HUES6 (cell line): ENCODE measurements at regions not wholly inside any gene's neighbourhood (a gene's known extent, or its start where the extent isn't known, plus 50 kb on each side); places are given as distances from the start of the nearest gene placed in this dataset.

Experiments used
- H3K27ac ChIP-seq: 2 replicates; pipeline ENCODE4 v1.7.0; 2013; ENCODE audit warnings: low read depth, mild to moderate bottlenecking, low read length, inconsistent platforms
- H3K27me3 ChIP-seq: 2 replicates; pipeline ENCODE4 v1.6.1; 2013; ENCODE audit warnings: low read length; ENCODE audit not compliant: control insufficient read depth, insufficient read depth
- H3K36me3 ChIP-seq: 2 replicates; pipeline ENCODE4 v1.6.1; 2013; ENCODE audit warnings: low read length; ENCODE audit not compliant: control insufficient read depth, insufficient read depth
- H3K4me1 ChIP-seq: 2 replicates; pipeline ENCODE4 v1.6.1; 2013; ENCODE audit warnings: low read length; ENCODE audit not compliant: control insufficient read depth, insufficient read depth
- H3K4me3 ChIP-seq: 2 replicates; pipeline ENCODE4 v1.5.1; 2013; ENCODE audit warnings: low read depth, low read length
- H3K9ac ChIP-seq: one replicate; pipeline ENCODE4 v1.6.1; 2013; ENCODE audit warnings: mild to moderate bottlenecking, low read length
- H3K9me3 ChIP-seq: 2 replicates; pipeline ENCODE4 v1.6.1; 2013; ENCODE audit warnings: low read depth, low read length; ENCODE audit not compliant: control insufficient read depth, insufficient read depth

DNA sequence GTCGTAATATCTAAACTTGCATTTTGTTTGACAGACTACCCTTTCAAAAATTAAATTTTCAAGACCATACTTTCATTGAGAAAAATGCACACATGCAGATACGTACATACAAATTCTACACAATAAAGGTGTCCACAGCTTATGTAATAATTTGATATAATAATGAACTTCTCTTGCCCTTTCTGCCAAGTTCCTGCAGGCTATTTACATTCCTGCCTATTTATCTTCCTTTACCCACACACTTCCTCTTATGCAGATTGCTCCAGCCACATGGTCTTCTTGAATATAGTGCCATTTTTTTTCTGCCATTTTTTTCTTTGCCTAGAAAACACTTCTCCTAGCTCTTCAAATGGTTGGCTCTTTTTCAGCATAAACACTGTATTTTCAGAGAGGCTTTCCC is 826.9 kb upstream of the CDH8 start:
- Histone ChIP-seq H3K36me3 (no peaks in the 10 kb centered on the region), H3K4me3 (no peak overlapping the region), H3K9me3 (no peaks in the 10 kb centered on the region; the same call in 1 of the 2 replicates), H3K4me1 (no peaks in the 10 kb centered on the region), H3K27ac (no peak overlapping the region), H3K9ac (no peak overlapping the region), H3K27me3 (no peaks in the 10 kb centered on the region)

DNA sequence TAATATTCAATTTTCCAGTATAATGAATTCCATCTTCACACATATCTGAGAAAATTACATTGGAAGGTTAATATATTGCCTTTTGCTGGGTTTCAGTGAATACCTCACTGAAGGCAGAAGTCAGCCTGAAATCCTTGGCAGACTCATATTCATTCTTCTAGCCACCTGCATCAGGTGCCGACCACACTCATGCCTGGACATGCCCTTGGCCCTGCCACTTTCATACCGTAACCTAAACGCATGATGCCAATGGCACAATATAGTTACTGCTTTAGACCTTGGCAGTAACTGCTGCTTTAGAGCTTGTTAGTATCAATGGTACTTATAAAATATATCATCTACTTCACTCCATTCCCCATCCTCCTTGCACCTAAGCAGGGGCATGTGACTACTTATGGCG is 817.6 kb upstream of the CDH8 start:
- Histone ChIP-seq H3K4me3 (no peak overlapping the region), H3K4me1 (no peaks in the 10 kb centered on the region), H3K9ac (no peak overlapping the region), H3K27me3 (no peaks in the 10 kb centered on the region), H3K27ac (no peak overlapping the region), H3K9me3 (no peaks in the 10 kb centered on the region), H3K36me3 (no peaks in the 10 kb centered on the region)

DNA sequence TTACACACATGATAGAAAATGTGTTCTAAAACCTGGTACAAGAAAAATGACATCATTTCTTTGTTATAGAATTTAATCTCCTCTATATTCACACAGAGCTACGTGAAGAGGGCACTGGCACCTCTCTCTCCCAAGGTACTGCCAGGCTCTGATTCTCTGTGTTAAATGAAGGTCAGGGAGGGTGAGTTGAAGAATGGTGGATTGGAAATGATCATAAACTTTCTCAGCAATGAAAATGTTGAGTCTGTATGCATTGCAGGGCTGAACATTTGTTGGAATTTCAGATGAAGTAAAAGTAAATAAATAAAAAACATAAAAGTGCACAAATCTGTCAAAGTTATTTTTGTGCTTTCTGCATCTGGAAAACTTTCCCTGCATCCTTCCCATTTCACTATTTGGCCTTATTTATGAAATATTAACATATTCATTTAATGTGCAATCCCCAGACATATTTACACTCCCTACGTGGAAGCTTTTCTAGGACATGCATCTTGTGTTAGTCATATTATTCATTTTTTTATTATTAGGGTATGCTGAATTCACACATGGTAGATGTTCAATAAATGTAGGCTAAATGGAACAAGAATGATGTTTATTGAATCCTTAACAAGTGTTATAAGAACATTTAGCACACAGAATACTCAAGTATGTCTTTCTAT is 810.3 kb upstream of the CDH8 start:
- Histone ChIP-seq H3K4me1 (no peaks in the 10 kb centered on the region), H3K27ac (no peak overlapping the region)

DNA sequence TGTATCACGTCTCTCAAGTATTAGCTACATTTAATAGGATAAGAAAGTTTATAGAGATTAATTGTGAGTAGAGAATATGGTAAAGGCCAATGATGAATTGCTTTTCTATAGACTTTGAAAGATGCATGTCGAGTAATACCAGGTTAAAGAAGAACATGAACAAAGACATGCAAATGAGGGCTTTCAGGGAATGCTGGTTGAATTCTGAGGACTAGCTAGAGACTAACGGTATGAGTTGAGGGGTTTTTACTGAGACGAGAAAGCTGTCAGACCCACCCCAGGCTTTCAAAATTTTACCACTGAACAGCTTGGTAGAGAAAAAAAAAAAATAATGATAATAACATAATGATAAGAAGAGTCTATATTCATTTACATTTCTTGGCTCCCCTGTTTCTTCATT is 796.0 kb upstream of the CDH8 start:
- peaks cover 11% of the 10 kb centered on the region for H3K4me1 ChIP-seq
- H3K27me3 ChIP-seq: no peaks in the 10 kb centered on the region
- no peak overlapping the region for H3K9ac ChIP-seq
- no peak overlapping the region for H3K4me3 ChIP-seq
- no peak overlapping the region for H3K27ac ChIP-seq
- no peaks in the 10 kb centered on the region for H3K9me3 ChIP-seq
- H3K36me3 ChIP-seq: no peaks in the 10 kb centered on the region

More for the DNA sequence above, 810.3 kb upstream of the CDH8 start:
- H3K4me3 ChIP-seq: no peak overlapping the region
- no peaks in the 10 kb centered on the region for H3K36me3 ChIP-seq
- H3K9ac ChIP-seq: no peak overlapping the region
- no peaks in the 10 kb centered on the region for H3K27me3 ChIP-seq
- no peaks in the 10 kb centered on the region for H3K9me3 ChIP-seq

DNA sequence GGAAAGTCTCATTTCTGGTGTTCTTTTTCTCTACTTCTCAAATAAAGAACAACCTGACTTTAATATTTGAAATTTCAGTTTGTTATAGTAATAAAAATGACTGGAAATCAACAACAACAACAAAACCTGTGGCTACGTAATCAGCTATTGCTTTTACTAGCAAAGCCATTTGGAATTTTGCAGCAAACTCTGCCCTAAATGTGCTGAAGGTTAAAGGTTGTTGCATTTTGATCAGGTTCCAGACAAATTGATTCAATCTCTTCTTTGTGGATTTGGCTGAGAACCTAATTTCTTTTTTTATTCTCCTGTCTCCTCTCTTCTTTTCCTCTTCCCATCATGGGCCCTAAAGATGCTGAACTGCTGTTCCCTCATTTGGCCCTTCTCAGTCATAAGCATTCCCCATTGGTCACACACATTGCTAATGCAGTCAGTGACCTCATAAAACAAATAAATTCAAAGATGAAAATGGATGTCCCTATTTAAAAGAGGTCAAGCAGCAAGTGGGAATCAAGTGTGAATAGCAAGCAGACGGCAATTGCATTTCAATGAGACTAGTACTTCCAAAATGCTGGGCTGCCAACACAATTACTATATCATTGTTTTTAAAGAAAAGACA is 795.1 kb upstream of the CDH8 start:
- Histone ChIP-seq H3K9me3 (no peaks in the 10 kb centered on the region), H3K4me3 (no peak overlapping the region), H3K36me3 (no peaks in the 10 kb centered on the region), H3K27ac (no peak overlapping the region), H3K9ac (no peak overlapping the region), H3K27me3 (no peaks in the 10 kb centered on the region), H3K4me1 (peaks cover 11% of the 10 kb centered on the region)

DNA sequence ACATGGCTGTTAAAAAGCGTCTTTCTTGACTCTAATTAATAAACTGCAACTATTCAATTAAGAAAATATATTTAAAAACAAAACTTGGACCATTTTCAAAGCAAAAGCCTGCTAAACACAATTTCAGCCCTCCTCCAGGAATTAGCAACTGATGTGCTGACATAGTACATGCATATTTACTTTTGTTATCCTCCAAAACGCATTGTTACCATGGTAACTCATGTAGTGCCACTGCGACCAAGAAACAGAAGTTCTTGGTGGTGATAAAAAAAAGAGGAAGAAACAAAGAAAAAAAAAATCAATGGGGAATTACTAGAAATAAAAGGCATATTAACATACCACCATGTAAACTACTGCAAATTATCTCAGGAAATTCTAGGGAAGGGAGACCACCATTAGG is 793.4 kb upstream of the CDH8 start:
- H3K9me3 ChIP-seq: no peaks in the 10 kb centered on the region
- H3K4me3 ChIP-seq: no peak overlapping the region
- H3K4me1 ChIP-seq: peaks cover 11% of the 10 kb centered on the region
- no peaks in the 10 kb centered on the region for H3K36me3 ChIP-seq
- no peak overlapping the region for H3K27ac ChIP-seq
- no peaks in the 10 kb centered on the region for H3K27me3 ChIP-seq
- no peak overlapping the region for H3K9ac ChIP-seq

DNA sequence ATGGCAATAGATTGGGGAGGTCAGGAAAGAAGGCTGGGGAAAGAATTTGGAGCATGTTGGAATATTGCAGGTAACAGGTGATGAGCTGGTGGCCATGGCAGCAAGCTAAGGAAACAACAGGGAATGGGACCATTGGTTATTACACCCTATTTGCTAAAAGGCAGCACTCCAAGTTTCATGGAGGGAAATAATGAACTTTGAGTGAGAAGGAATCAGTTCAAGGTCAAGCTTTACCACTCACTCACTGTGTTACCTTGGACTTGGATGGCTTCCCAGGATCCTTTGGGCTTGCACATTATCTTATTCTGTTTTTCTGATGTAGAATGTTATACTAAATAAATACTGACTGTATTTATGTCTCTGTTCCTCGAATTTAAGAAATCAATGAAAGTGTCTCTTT is 792.8 kb upstream of the CDH8 start:
- no peak overlapping the region for H3K27ac ChIP-seq
- H3K4me3 ChIP-seq: no peak overlapping the region
- H3K9ac ChIP-seq: no peak overlapping the region
- H3K36me3 ChIP-seq: no peaks in the 10 kb centered on the region
- no peaks in the 10 kb centered on the region for H3K9me3 ChIP-seq
- H3K4me1 ChIP-seq: peaks cover 11% of the 10 kb centered on the region
- no peaks in the 10 kb centered on the region for H3K27me3 ChIP-seq

DNA sequence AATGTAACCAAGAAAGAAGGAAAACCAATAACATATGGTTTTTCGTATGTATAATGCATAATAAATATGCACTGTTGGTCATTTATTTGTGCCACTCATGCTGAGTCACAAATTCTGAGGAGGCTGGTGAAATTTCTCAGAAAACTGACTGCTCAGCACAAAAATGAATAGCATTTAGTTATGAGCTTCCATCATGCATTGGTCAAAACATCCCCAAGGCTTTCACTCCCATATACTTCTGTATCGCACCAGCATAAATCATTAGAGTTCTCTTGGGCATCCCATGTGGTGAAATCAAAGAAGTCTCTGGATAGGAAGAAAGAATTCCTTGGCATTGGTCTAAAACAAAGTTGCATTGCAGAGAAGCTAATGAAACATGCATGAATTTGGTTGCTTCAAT is 785.6 kb upstream of the CDH8 start:
- Histone ChIP-seq H3K4me1 (no peaks in the 10 kb centered on the region), H3K36me3 (no peaks in the 10 kb centered on the region), H3K9me3 (peaks cover 4% of the 10 kb centered on the region; the same call in 1 of the 2 replicates), H3K27ac (no peak overlapping the region), H3K27me3 (no peaks in the 10 kb centered on the region), H3K4me3 (no peak overlapping the region), H3K9ac (no peak overlapping the region)

DNA sequence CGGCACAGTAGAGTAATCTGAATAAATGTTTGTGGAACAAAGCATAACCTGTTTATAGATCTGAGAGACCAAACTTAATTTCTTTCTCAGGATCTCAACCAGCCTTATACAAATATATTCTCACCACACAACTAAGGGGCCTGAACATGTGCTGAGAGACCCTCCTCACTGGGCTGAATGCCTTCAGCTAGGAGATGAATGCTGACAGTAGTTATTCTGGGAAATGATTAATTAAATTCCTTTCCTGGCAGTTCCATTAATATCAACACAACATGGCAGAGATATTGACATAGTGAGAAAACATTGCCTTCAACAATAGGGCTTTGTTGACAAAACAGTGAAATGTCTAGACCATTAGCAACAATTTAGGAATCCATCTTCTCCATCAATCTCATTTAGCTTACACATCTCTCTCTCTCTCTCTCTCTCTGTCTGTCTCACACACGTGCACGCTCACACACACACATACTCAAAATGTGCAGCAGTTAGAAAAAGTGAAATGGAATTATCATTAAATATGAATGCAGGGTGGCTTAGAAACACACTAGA is 780.8 kb upstream of the CDH8 start:
- Histone ChIP-seq H3K9me3 (no peaks in the 10 kb centered on the region), H3K4me3 (no peak overlapping the region), H3K27me3 (no peaks in the 10 kb centered on the region), H3K27ac (no peak overlapping the region), H3K36me3 (no peaks in the 10 kb centered on the region), H3K9ac (no peak overlapping the region), H3K4me1 (no peaks in the 10 kb centered on the region)

DNA sequence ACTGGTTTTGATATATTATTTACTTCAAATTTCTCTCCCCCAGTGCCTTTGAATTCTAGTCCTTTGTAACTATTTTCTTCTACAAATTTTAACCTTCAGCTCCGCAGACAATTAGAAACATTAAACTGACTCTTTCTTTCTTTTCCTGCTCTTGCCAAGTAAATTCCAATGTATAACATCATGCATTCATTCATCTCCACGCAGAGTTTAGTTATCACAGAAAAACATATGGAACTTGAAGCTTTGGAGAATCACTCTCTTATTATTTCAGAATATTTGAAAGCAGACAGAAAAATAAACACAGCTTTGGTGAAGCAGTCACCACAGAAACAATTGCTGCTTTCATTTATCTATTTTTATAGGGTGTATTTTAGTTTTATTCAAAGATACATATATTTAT is 778.7 kb upstream of the CDH8 start:
- H3K9ac ChIP-seq: no peak overlapping the region
- no peaks in the 10 kb centered on the region for H3K9me3 ChIP-seq
- no peak overlapping the region for H3K4me3 ChIP-seq
- no peaks in the 10 kb centered on the region for H3K36me3 ChIP-seq
- no peaks in the 10 kb centered on the region for H3K27me3 ChIP-seq
- no peaks in the 10 kb centered on the region for H3K4me1 ChIP-seq
- H3K27ac ChIP-seq: no peak overlapping the region

DNA sequence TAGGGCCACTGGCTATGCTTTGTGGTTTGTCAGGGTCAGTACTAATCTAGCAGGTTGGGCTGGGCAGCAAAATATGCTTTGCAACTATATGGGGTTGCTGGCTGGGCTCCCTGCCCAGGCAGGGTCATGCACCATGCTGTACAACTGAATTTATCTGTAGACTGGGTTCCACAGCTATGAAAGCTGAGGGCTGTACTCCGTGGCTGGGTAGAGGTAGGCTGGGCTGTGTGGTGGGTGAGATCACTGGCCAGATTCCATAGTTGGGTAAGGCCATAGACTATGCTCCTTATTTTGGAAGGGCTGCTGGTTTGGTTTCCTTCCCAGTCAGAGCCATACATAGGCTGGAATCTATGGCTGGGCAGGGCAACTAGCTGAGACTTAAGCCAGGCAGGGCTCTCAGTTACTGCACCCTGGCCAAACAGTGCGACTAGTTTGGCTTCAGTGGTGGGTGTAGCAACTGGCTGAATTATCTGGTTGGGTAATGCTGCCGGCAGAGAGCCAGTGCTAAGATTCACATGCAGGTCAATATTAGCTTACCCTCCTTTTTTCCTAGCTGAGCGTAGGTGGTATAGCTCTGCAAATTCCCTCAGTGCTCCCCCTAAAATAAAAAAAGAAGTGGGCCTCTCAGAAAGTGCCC is 769.1 kb upstream of the CDH8 start:
- Histone ChIP-seq H3K36me3 (no peaks in the 10 kb centered on the region), H3K4me3 (no peak overlapping the region), H3K27ac (no peak overlapping the region), H3K4me1 (no peaks in the 10 kb centered on the region), H3K27me3 (no peaks in the 10 kb centered on the region), H3K9me3 (no peaks in the 10 kb centered on the region), H3K9ac (no peak overlapping the region)
